Naive thymus-derived CD4-positive, alpha-beta T cell (primary cell): ENCODE measurements at regions not wholly inside any gene's neighbourhood (a gene's known extent, or its start where the extent isn't known, plus 50 kb on each side); places are given as distances from the start of the nearest gene placed in this dataset.

Experiments
- ATAC-seq: fragments of 150-1000 bp; cut with Tn5 transposase; 2 replicates; pipeline ENCODE4 v1.10.0; 2021; ENCODE audit warnings: mild to moderate bottlenecking, moderate library complexity
- CTCF ChIA-PET: fragments of 350-600 bp; sonication (Branson Sonifier 250); formaldehyde crosslinking; loops from one replicate; lab custom pipeline; 2021; ENCODE audit warnings: antibody characterized with exemption; lab: Charles Lee
- POLR2A ChIA-PET: fragments of 350-600 bp; sonication (Branson Sonifier 250); formaldehyde crosslinking; loops from one replicate; lab custom pipeline; 2021; ENCODE audit warnings: antibody characterized with exemption, inconsistent platforms; lab: Charles Lee
- DNase-seq, 9 donors: peaks; one replicate each; pipeline versions ENCODE4 v3.0.0 to v3.0.0-alpha.2; 2020 to 2022; ENCODE audit warnings: mixed read lengths in 1 of 9
- H3K27ac ChIP-seq: one replicate; pipeline ENCODE4 v1.7.0; 2013; ENCODE audit warnings: mild to moderate bottlenecking, low read depth, low read length, moderate library complexity
- H3K27me3 ChIP-seq, 2 donors: one replicate each; pipeline ENCODE4 v1.7.0; 2013; ENCODE audit warnings: low read length in 2 of 2, mild to moderate bottlenecking in 2 of 2, moderate library complexity in 2 of 2; ENCODE audit not compliant: control insufficient read depth in 2 of 2, insufficient read depth in 2 of 2
- H3K36me3 ChIP-seq, 3 experiments: 1 replicate in 2 of 3; 2 replicates in 1 of 3; pipeline ENCODE4 v1.7.0; 2013; ENCODE audit warnings: low read length in 3 of 3, mild to moderate bottlenecking in 3 of 3, moderate library complexity in 1 of 3; ENCODE audit not compliant: insufficient read depth in 3 of 3, control insufficient read depth in 2 of 3
- H3K4me1 ChIP-seq, 2 donors: one replicate each; pipeline ENCODE4 v1.7.0; 2013; ENCODE audit warnings: low read length in 2 of 2, mild to moderate bottlenecking in 2 of 2, moderate library complexity in 1 of 2; ENCODE audit not compliant: control insufficient read depth in 2 of 2, insufficient read depth in 2 of 2
- H3K4me3 ChIP-seq: 2 replicates; pipeline ENCODE4 v1.7.0; 2013; ENCODE audit warnings: mild to moderate bottlenecking, low read length
- H3K9me3 ChIP-seq, 3 experiments: 1 replicate in 2 of 3; 2 replicates in 1 of 3; pipeline ENCODE4 v1.7.0; 2013; ENCODE audit warnings: low read length in 3 of 3; ENCODE audit not compliant: control insufficient read depth in 2 of 3
- H3K27ac Mint-ChIP-seq, 9 donors: one replicate each; pipeline ENCODE4 v1.8.0; 2020 to 2022; ENCODE audit warnings: mixed read lengths in 9 of 9, mild to moderate bottlenecking in 8 of 9, moderate library complexity in 5 of 9, inconsistent platforms in 2 of 9
- H3K27me3 Mint-ChIP-seq, 5 donors: one replicate each; pipeline ENCODE4 v1.8.0; 2021 to 2022; ENCODE audit warnings: mixed read lengths in 5 of 5, mild to moderate bottlenecking in 1 of 5
- H3K36me3 Mint-ChIP-seq, 5 donors: one replicate each; pipeline ENCODE4 v1.8.0; 2020 to 2022; ENCODE audit warnings: mixed read lengths in 5 of 5, mild to moderate bottlenecking in 3 of 5, inconsistent platforms in 1 of 5
- H3K4me1 Mint-ChIP-seq, 7 donors: one replicate each; pipeline ENCODE4 v1.8.0; 2020 to 2022; ENCODE audit warnings: mixed read lengths in 7 of 7, mild to moderate bottlenecking in 3 of 7, inconsistent platforms in 1 of 7
- H3K4me3 Mint-ChIP-seq, 10 donors: one replicate each; pipeline ENCODE4 v1.8.0; 2020 to 2022; ENCODE audit warnings: mild to moderate bottlenecking in 10 of 10, mixed read lengths in 10 of 10, moderate library complexity in 6 of 10, inconsistent platforms in 2 of 10
- H3K9me3 Mint-ChIP-seq, 11 donors: one replicate each; pipeline ENCODE4 v1.8.0; 2020 to 2022; ENCODE audit warnings: mixed read lengths in 11 of 11, mild to moderate bottlenecking in 4 of 11, inconsistent platforms in 1 of 11, moderate library complexity in 1 of 11
- intact Hi-C, 2 donors: fragments of 100-400 bp; cut with micrococcal nuclease; formaldehyde crosslinking; loops; one replicate each; pipeline ENCODE4 v1.15.1; 2023

- Histone ChIP-seq H3K27ac (no peak overlapping the region), H3K36me3 (no peaks in the 10 kb centered on the region), H3K4me3 (no peak overlapping the region), H3K9me3 (no peaks in the 10 kb centered on the region), H3K27me3 (no peaks in the 10 kb centered on the region), H3K4me1 (no peaks in the 10 kb centered on the region)
- H3K9me3 Mint-ChIP-seq, result peaks cover 0 to 8% (median 4%) of the 10 kb centered on the region in 11 donors
- no peaks in the 10 kb centered on the region for H3K27me3 Mint-ChIP-seq
- ATAC-seq, result no peak
- H3K4me1 Mint-ChIP-seq, result no peaks in the 10 kb centered on the region
- ChIA-PET POLR2A (no interaction called here), CTCF (no interaction called here)
- no peak overlapping the region for H3K4me3 Mint-ChIP-seq
- H3K36me3 Mint-ChIP-seq, result peaks cover 0 to 3% (median 0%) of the 10 kb centered on the region in 5 donors
- intact Hi-C loops, result no loop called here
- no peak overlapping the region for H3K27ac Mint-ChIP-seq
- no peak for DNase-seq
Measured at GRCh38 chr3:76147846-76148245, 362.5 kb upstream of the ZNF717 start.

GRCh38 chr3:76152028-76152427 lies 366.7 kb upstream of the ZNF717 start:
- no peaks in the 10 kb centered on the region for H3K27me3 ChIP-seq
- Mint-ChIP-seq H3K4me1 (no peaks in the 10 kb centered on the region), H3K4me3 (no peak overlapping the region), H3K9me3 (peaks cover 0 to 12% (median 2%) of the 10 kb centered on the region in 11 donors), H3K27ac (no peak overlapping the region), H3K36me3 (no peaks in the 10 kb centered on the region), H3K27me3 (no peaks in the 10 kb centered on the region)
- H3K4me3 ChIP-seq, result no peak overlapping the region
- H3K27ac ChIP-seq, result no peak overlapping the region
- ATAC-seq (no peak), DNase-seq (no peak)
- peaks cover 0 to 3% (median 0%) of the 10 kb centered on the region in 3 experiments for H3K9me3 ChIP-seq
- POLR2A ChIA-PET, result no interaction called here
- H3K36me3 ChIP-seq, result no peaks in the 10 kb centered on the region
- CTCF ChIA-PET, result no interaction called here
- intact Hi-C loops, result no loop called here
- H3K4me1 ChIP-seq, result no peaks in the 10 kb centered on the region

GRCh38 chr3:76161856-76162255 lies 376.5 kb upstream of the ZNF717 start:
- Mint-ChIP-seq H3K27ac (no peak overlapping the region), H3K9me3 (peaks cover 0 to 8% (median 5%) of the 10 kb centered on the region in 11 donors), H3K4me1 (no peaks in the 10 kb centered on the region), H3K4me3 (no peak overlapping the region), H3K36me3 (no peaks in the 10 kb centered on the region), H3K27me3 (no peaks in the 10 kb centered on the region)
- intact Hi-C loops, result no loop called here
- CTCF ChIA-PET, result no interaction called here
- H3K4me1 ChIP-seq, result no peaks in the 10 kb centered on the region
- H3K9me3 ChIP-seq, result no peaks in the 10 kb centered on the region
- no peak overlapping the region for H3K27ac ChIP-seq
- ATAC-seq (no peak), DNase-seq (no peak)
- H3K36me3 ChIP-seq, result no peaks in the 10 kb centered on the region
- H3K27me3 ChIP-seq, result no peaks in the 10 kb centered on the region
- no peak overlapping the region for H3K4me3 ChIP-seq
- POLR2A ChIA-PET, result no interaction called here

GRCh38 chr3:76171647-76172046 lies 386.3 kb upstream of the ZNF717 start:
- ATAC-seq (no peak), DNase-seq (no peak)
- Histone ChIP-seq H3K27me3 (no peaks in the 10 kb centered on the region), H3K36me3 (no peaks in the 10 kb centered on the region), H3K4me3 (no peak overlapping the region), H3K4me1 (no peaks in the 10 kb centered on the region), H3K27ac (no peak overlapping the region), H3K9me3 (no peaks in the 10 kb centered on the region)
- Mint-ChIP-seq H3K4me3 (no peak overlapping the region), H3K36me3 (no peaks in the 10 kb centered on the region), H3K9me3 (peaks cover 0 to 21% (median 11%) of the 10 kb centered on the region in 11 donors), H3K4me1 (no peaks in the 10 kb centered on the region), H3K27ac (no peak overlapping the region), H3K27me3 (no peaks in the 10 kb centered on the region)
- ChIA-PET CTCF (no interaction called here), POLR2A (no interaction called here)
- intact Hi-C loops, result no loop called here

GRCh38 chr3:76177610-76178009 lies 392.3 kb upstream of the ZNF717 start:
- CTCF ChIA-PET, result no interaction called here
- no peak overlapping the region for H3K27ac ChIP-seq
- DNase-seq, result no peak
- no peak overlapping the region for H3K4me3 ChIP-seq
- no peaks in the 10 kb centered on the region for H3K36me3 ChIP-seq
- no peaks in the 10 kb centered on the region for H3K27me3 Mint-ChIP-seq
- H3K27me3 ChIP-seq, result no peaks in the 10 kb centered on the region
- H3K9me3 Mint-ChIP-seq, result peaks cover 3 to 28% (median 15%) of the 10 kb centered on the region in 11 donors
- H3K4me1 ChIP-seq, result no peaks in the 10 kb centered on the region
- H3K4me3 Mint-ChIP-seq, result no peak overlapping the region
- ATAC-seq, result no peak
- H3K9me3 ChIP-seq, result no peaks in the 10 kb centered on the region
- POLR2A ChIA-PET, result interaction anchor here (0.6 kb wide), 1 partner anchor 16 kb away, joined by 3 read pairs; no protein-coding TSS in a partner anchor
- H3K27ac Mint-ChIP-seq, result no peak overlapping the region
- H3K36me3 Mint-ChIP-seq, result no peaks in the 10 kb centered on the region
- intact Hi-C loops, result no loop called here
- H3K4me1 Mint-ChIP-seq, result no peaks in the 10 kb centered on the region

- Histone ChIP-seq H3K4me1 (no peaks in the 10 kb centered on the region), H3K27ac (no peak overlapping the region), H3K27me3 (no peaks in the 10 kb centered on the region), H3K9me3 (no peaks in the 10 kb centered on the region), H3K36me3 (no peaks in the 10 kb centered on the region), H3K4me3 (no peak overlapping the region)
- ATAC-seq, result no peak
- intact Hi-C loops, result no loop called here
- ChIA-PET POLR2A (no interaction called here), CTCF (no interaction called here)
- no peak for DNase-seq
- H3K4me3 Mint-ChIP-seq, result no peak overlapping the region
- H3K27ac Mint-ChIP-seq, result no peak overlapping the region
- peaks cover 3 to 28% (median 13%) of the 10 kb centered on the region in 11 donors for H3K9me3 Mint-ChIP-seq
- no peaks in the 10 kb centered on the region for H3K36me3 Mint-ChIP-seq
- H3K27me3 Mint-ChIP-seq, result no peaks in the 10 kb centered on the region
- H3K4me1 Mint-ChIP-seq, result no peaks in the 10 kb centered on the region
Measured at GRCh38 chr3:76178412-76178811, 393.1 kb upstream of the ZNF717 start.

GRCh38 chr3:76181213-76181612 lies 395.9 kb upstream of the ZNF717 start:
- CTCF ChIA-PET, result no interaction called here
- Mint-ChIP-seq H3K4me3 (no peak overlapping the region), H3K36me3 (no peaks in the 10 kb centered on the region), H3K27me3 (no peaks in the 10 kb centered on the region), H3K9me3 (peaks cover 3 to 36% (median 11%) of the 10 kb centered on the region in 11 donors), H3K27ac (no peak overlapping the region), H3K4me1 (no peaks in the 10 kb centered on the region)
- Histone ChIP-seq H3K4me1 (no peaks in the 10 kb centered on the region), H3K27me3 (no peaks in the 10 kb centered on the region), H3K4me3 (no peak overlapping the region), H3K9me3 (no peaks in the 10 kb centered on the region), H3K27ac (no peak overlapping the region), H3K36me3 (no peaks in the 10 kb centered on the region)
- DNase-seq (no peak), ATAC-seq (no peak)
- intact Hi-C loops, result no loop called here
- POLR2A ChIA-PET, result no interaction called here
